Progenitor cell of endocrine pancreas (in vitro differentiated cells): ENCODE measurements at regions not wholly inside any gene's neighbourhood (a gene's known extent, or its start where the extent isn't known, plus 50 kb on each side); places are given as distances from the start of the nearest gene placed in this dataset.

Experiments used
- DNase-seq: peaks from one replicate; pipeline ENCODE4 v3.0.0; 2021; ENCODE audit warnings: low spot score; ENCODE audit not compliant: unreplicated experiment
- H3K27ac Mint-ChIP-seq: 2 replicates; pipeline ENCODE4 v1.8.0; 2021; ENCODE audit warnings: mild to moderate bottlenecking, moderate library complexity, mixed read lengths
- H3K27me3 Mint-ChIP-seq: 2 replicates; pipeline ENCODE4 v1.8.0; 2021; ENCODE audit warnings: mixed read lengths
- H3K36me3 Mint-ChIP-seq: 2 replicates; pipeline ENCODE4 v1.8.0; 2022; ENCODE audit warnings: mixed read lengths; ENCODE audit not compliant: insufficient read depth
- H3K4me1 Mint-ChIP-seq: 2 replicates; pipeline ENCODE4 v1.8.0; 2021; ENCODE audit warnings: low read depth, mixed read lengths
- H3K4me3 Mint-ChIP-seq: 2 replicates; pipeline ENCODE4 v1.8.0; 2021; ENCODE audit warnings: low read depth, mild to moderate bottlenecking, moderate library complexity, mixed read lengths
- H3K9me3 Mint-ChIP-seq: 2 replicates; pipeline ENCODE4 v1.8.0; 2021; ENCODE audit warnings: low read depth, mixed read lengths
- CTCF ChIP-seq: fragments of 200-600 bp; sonication (generic); IDR thresholded peaks from one replicate; pipeline ENCODE4 v1.5.0; 2021; ENCODE audit warnings: antibody characterized with exemption, mild to moderate bottlenecking; ENCODE audit not compliant: unreplicated experiment

GRCh38 chr10:29879862-29880261 is 179.5 kb downstream of the JCAD start:
- no peaks in the 10 kb centered on the region for H3K9me3 Mint-ChIP-seq
- no peaks in the 10 kb centered on the region for H3K36me3 Mint-ChIP-seq
- H3K4me1 Mint-ChIP-seq, result peaks cover 10% of the 10 kb centered on the region
- no peak overlapping the region for H3K4me3 Mint-ChIP-seq
- no peak for TF ChIP-seq CTCF
- DNase-seq, result no peak
- no peak overlapping the region for H3K27ac Mint-ChIP-seq
- peaks cover 3% of the 10 kb centered on the region for H3K27me3 Mint-ChIP-seq

GRCh38 chr10:29878492-29878891 is 180.9 kb downstream of the JCAD start:
- Mint-ChIP-seq H3K9me3 (no peaks in the 10 kb centered on the region), H3K27me3 (peaks cover 3% of the 10 kb centered on the region), H3K4me3 (no peak overlapping the region), H3K4me1 (peaks cover 10% of the 10 kb centered on the region), H3K27ac (no peak overlapping the region), H3K36me3 (no peaks in the 10 kb centered on the region)
- no peak for TF ChIP-seq CTCF
- DNase-seq, result no peak

- Mint-ChIP-seq H3K4me3 (no peak overlapping the region), H3K9me3 (no peaks in the 10 kb centered on the region), H3K4me1 (peaks cover 10% of the 10 kb centered on the region), H3K27ac (no peak overlapping the region), H3K27me3 (peaks cover 3% of the 10 kb centered on the region), H3K36me3 (no peaks in the 10 kb centered on the region)
- TF ChIP-seq CTCF, result no peak
- DNase-seq, result no peak
These were observed 181.4 kb downstream of the JCAD start for GRCh38 chr10:29877793-29878491.

- H3K36me3 Mint-ChIP-seq, result no peaks in the 10 kb centered on the region
- H3K27ac Mint-ChIP-seq, result no peak overlapping the region
- H3K9me3 Mint-ChIP-seq, result no peaks in the 10 kb centered on the region
- H3K27me3 Mint-ChIP-seq, result peaks cover 3% of the 10 kb centered on the region
- H3K4me1 Mint-ChIP-seq, result peaks cover 4% of the 10 kb centered on the region
- TF ChIP-seq CTCF, result no peak
- no peak for DNase-seq
- H3K4me3 Mint-ChIP-seq, result no peak overlapping the region
These were observed 183.3 kb downstream of the JCAD start for GRCh38 chr10:29876008-29876555.

GRCh38 chr10:29874606-29875269 is 184.6 kb downstream of the JCAD start:
- H3K4me3 Mint-ChIP-seq, result no peak overlapping the region
- DNase-seq, result no peak
- no peaks in the 10 kb centered on the region for H3K36me3 Mint-ChIP-seq
- H3K4me1 Mint-ChIP-seq, result no peaks in the 10 kb centered on the region
- TF ChIP-seq CTCF, result no peak
- peaks cover 3% of the 10 kb centered on the region for H3K27me3 Mint-ChIP-seq
- H3K9me3 Mint-ChIP-seq, result peaks cover 8% of the 10 kb centered on the region
- H3K27ac Mint-ChIP-seq, result no peak overlapping the region
